PFSK-1 (cell line): ENCODE measurements at regions not wholly inside any gene's neighbourhood (a gene's known extent, or its start where the extent isn't known, plus 50 kb on each side); places are given as distances from the start of the nearest gene placed in this dataset.

Experiments
- FOXP2 ChIP-seq: optimal IDR thresholded peaks from 2 replicates; pipeline ENCODE3; 2011; ENCODE audit warnings: borderline replicate concordance, control low read depth, inconsistent platforms; ENCODE audit not compliant: insufficient read depth; ENCODE audit errors: extremely low read length, extremely low read depth
- POLR2AphosphoS5 ChIP-seq: IDR thresholded peaks from 2 replicates; pipeline ENCODE4 v1.6.1; 2012; ENCODE audit warnings: low read depth, mild to moderate bottlenecking, control low read depth, low read length, moderate library complexity
- SIN3A ChIP-seq: IDR thresholded peaks from 2 replicates; pipeline ENCODE4 v1.6.1; 2012; ENCODE audit warnings: mild to moderate bottlenecking, low read length, moderate library complexity, borderline replicate concordance; ENCODE audit not compliant: insufficient read depth
- TAF1 ChIP-seq: IDR thresholded peaks from 2 replicates; pipeline ENCODE4 v1.6.1; 2012; ENCODE audit warnings: low read length, control low read depth, borderline replicate concordance; ENCODE audit not compliant: insufficient read depth
- TF ChIP-seq, protein P1 (sequence below), 2 experiments: IDR thresholded peaks; 2 replicates each; pipeline versions ENCODE4 v1.6.1 to v1.8.0; 2011 to 2012; ENCODE audit warnings: low read depth in 2 of 2, low read length in 2 of 2, control low read depth in 1 of 2, inconsistent platforms in 1 of 2, mild to moderate bottlenecking in 1 of 2, moderate library complexity in 1 of 2; ENCODE audit not compliant: insufficient read depth in 1 of 2

DNA sequence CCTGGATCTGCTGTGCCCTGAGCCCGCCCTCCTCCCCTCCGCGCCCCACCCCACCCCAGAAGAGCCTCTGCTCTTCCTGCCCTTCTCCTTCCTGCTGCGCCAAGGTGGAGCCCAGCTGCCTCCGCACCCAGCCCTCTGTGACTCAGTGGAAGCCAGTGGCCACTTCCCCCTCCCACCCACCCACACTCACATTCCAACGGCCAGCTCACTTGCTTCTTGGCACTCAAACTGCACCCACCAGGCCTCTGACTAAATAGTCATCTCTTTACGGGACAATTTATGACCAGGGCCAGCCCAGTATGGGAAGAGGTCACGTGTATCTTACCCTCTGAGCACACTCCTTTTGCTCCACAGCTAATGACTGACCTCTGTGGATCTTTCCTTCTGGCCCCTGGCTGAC is 150.4 kb upstream of the SLC1A4 start:
- no peak for TF ChIP-seq POLR2AphosphoS5
- TF ChIP-seq TAF1: no peak
- TF ChIP-seq, protein P1, sequence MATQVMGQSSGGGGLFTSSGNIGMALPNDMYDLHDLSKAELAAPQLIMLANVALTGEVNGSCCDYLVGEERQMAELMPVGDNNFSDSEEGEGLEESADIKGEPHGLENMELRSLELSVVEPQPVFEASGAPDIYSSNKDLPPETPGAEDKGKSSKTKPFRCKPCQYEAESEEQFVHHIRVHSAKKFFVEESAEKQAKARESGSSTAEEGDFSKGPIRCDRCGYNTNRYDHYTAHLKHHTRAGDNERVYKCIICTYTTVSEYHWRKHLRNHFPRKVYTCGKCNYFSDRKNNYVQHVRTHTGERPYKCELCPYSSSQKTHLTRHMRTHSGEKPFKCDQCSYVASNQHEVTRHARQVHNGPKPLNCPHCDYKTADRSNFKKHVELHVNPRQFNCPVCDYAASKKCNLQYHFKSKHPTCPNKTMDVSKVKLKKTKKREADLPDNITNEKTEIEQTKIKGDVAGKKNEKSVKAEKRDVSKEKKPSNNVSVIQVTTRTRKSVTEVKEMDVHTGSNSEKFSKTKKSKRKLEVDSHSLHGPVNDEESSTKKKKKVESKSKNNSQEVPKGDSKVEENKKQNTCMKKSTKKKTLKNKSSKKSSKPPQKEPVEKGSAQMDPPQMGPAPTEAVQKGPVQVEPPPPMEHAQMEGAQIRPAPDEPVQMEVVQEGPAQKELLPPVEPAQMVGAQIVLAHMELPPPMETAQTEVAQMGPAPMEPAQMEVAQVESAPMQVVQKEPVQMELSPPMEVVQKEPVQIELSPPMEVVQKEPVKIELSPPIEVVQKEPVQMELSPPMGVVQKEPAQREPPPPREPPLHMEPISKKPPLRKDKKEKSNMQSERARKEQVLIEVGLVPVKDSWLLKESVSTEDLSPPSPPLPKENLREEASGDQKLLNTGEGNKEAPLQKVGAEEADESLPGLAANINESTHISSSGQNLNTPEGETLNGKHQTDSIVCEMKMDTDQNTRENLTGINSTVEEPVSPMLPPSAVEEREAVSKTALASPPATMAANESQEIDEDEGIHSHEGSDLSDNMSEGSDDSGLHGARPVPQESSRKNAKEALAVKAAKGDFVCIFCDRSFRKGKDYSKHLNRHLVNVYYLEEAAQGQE (IDR thresholded peaks at IDR 0.05; ENCODE audit: insufficient read depth in 1 of 2, low read depth in 2 of 2, low read length in 2 of 2): no peak
- no peak for TF ChIP-seq SIN3A
- TF ChIP-seq FOXP2: no peak
